MM.1S (cell line): ENCODE measurements at regions not wholly inside any gene's neighbourhood (a gene's known extent, or its start where the extent isn't known, plus 50 kb on each side); places are given as distances from the start of the nearest gene placed in this dataset.
A peak's percentile ranks its signal among the peaks of the same experiment; 100 is the strongest.

Source experiments
- DNase-seq: peaks from one replicate; pipeline ENCODE4 v3.0.0-alpha.2; 2015
- H2AFZ ChIP-seq: fragments of 300-600 bp; sonication (generic); 2 replicates; pipeline ENCODE4 v1.6.0; 2016; ENCODE audit warnings: antibody characterized with exemption, low read length
- H3F3A ChIP-seq: fragments of 300-600 bp; sonication (generic); 2 replicates; pipeline ENCODE4 v1.6.1; 2016; ENCODE audit warnings: mild to moderate bottlenecking, antibody characterized with exemption, low read length, moderate library complexity, mixed read lengths; ENCODE audit not compliant: insufficient read depth
- H3K27ac ChIP-seq: fragments of 300-600 bp; sonication (generic); 2 replicates; pipeline ENCODE4 v1.5.1; 2016; ENCODE audit warnings: mild to moderate bottlenecking, low read length
- H3K27me3 ChIP-seq: fragments of 300-600 bp; sonication (generic); replicated peaks from 2 replicates; pipeline ENCODE4 v1.6.0; 2016; ENCODE audit warnings: low read length; ENCODE audit not compliant: insufficient read depth
- H3K36me3 ChIP-seq: fragments of 300-600 bp; sonication (generic); replicated peaks from 2 replicates; pipeline ENCODE4 v1.6.1; 2016; ENCODE audit warnings: mild to moderate bottlenecking, low read length, mixed read lengths; ENCODE audit not compliant: insufficient read depth
- H3K4me1 ChIP-seq: fragments of 300-600 bp; sonication (generic); 2 replicates; pipeline ENCODE4 v1.6.1; 2016; ENCODE audit warnings: low read length, mixed read lengths
- H3K4me2 ChIP-seq: fragments of 300-600 bp; sonication (generic); 2 replicates; pipeline ENCODE4 v1.6.0; 2016; ENCODE audit warnings: low read depth, low read length
- H3K4me3 ChIP-seq: fragments of 300-600 bp; sonication (generic); 2 replicates; pipeline ENCODE4 v1.5.1; 2016; ENCODE audit warnings: low read length, mixed read lengths
- H3K79me2 ChIP-seq: fragments of 300-600 bp; sonication (generic); 2 replicates; pipeline ENCODE4 v1.6.1; 2016; ENCODE audit warnings: mixed run types, low read length, mixed read lengths
- H3K9ac ChIP-seq: fragments of 300-600 bp; sonication (generic); 2 replicates; pipeline ENCODE4 v1.6.1; 2016; ENCODE audit warnings: low read length, mixed read lengths
- H3K9me2 ChIP-seq: fragments of 300-600 bp; sonication (generic); replicated peaks from 2 replicates; pipeline ENCODE4 v1.6.1; 2016; ENCODE audit warnings: mild to moderate bottlenecking, low read length, mixed read lengths; ENCODE audit not compliant: insufficient read depth
- H3K9me3 ChIP-seq: fragments of 300-600 bp; sonication (generic); replicated peaks from 2 replicates; pipeline ENCODE4 v1.6.1; 2016; ENCODE audit warnings: mild to moderate bottlenecking, low read length, mixed read lengths; ENCODE audit not compliant: insufficient read depth
- H4K20me1 ChIP-seq: fragments of 300-600 bp; sonication (generic); 2 replicates; pipeline ENCODE4 v1.6.1; 2016; ENCODE audit warnings: mild to moderate bottlenecking, low read length, moderate library complexity, mixed read lengths; ENCODE audit not compliant: insufficient read depth
- EZH2 ChIP-seq: fragments of 300-600 bp; sonication (generic); optimal IDR thresholded peaks from 2 replicates; pipeline ENCODE3; 2017; ENCODE audit warnings: low read depth, mild to moderate bottlenecking, antibody characterized with exemption, low read length, mixed read lengths
- EZH2phosphoT487 ChIP-seq: fragments of 300-600 bp; sonication (generic); IDR thresholded peaks from 2 replicates; pipeline ENCODE4 v1.6.1; 2018; ENCODE audit warnings: antibody characterized with exemption, low read length
- TF ChIP-seq, protein P1 (sequence below): fragments of 300-600 bp; sonication (generic); IDR thresholded peaks from 2 replicates; pipeline ENCODE4 v1.5.1; 2016; ENCODE audit warnings: antibody characterized with exemption, low read length, mixed read lengths

GRCh38 chr7:66493235-66494205 is 135.2 kb upstream of the KCTD7 start:
- peak; percentile 97 for DNase-seq
- peak overlapping the region; percentile 74 for H3K4me2 ChIP-seq
- H3K9ac ChIP-seq: peak overlapping the region; percentile 73
- H3K27ac ChIP-seq: peak overlapping the region; percentile 51; the same call in 1 of the 2 replicates
- no peaks in the 10 kb centered on the region for H3K9me3 ChIP-seq
- H3F3A ChIP-seq: no peaks in the 10 kb centered on the region
- H3K4me3 ChIP-seq: peak overlapping the region; percentile 73
- H3K36me3 ChIP-seq: no peaks in the 10 kb centered on the region
- no peaks in the 10 kb centered on the region for H3K9me2 ChIP-seq
- no peaks in the 10 kb centered on the region for H3K27me3 ChIP-seq
- H2AFZ ChIP-seq: peak overlapping the region; percentile 67
- no peaks in the 10 kb centered on the region for H3K79me2 ChIP-seq
- H3K4me1 ChIP-seq: no peaks in the 10 kb centered on the region
- H4K20me1 ChIP-seq: no peaks in the 10 kb centered on the region
- no peak for TF ChIP-seq EZH2phosphoT487
- TF ChIP-seq, protein P1, sequence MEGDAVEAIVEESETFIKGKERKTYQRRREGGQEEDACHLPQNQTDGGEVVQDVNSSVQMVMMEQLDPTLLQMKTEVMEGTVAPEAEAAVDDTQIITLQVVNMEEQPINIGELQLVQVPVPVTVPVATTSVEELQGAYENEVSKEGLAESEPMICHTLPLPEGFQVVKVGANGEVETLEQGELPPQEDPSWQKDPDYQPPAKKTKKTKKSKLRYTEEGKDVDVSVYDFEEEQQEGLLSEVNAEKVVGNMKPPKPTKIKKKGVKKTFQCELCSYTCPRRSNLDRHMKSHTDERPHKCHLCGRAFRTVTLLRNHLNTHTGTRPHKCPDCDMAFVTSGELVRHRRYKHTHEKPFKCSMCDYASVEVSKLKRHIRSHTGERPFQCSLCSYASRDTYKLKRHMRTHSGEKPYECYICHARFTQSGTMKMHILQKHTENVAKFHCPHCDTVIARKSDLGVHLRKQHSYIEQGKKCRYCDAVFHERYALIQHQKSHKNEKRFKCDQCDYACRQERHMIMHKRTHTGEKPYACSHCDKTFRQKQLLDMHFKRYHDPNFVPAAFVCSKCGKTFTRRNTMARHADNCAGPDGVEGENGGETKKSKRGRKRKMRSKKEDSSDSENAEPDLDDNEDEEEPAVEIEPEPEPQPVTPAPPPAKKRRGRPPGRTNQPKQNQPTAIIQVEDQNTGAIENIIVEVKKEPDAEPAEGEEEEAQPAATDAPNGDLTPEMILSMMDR: peak; percentile 28; the same call in 1 of the 2 replicates

DNA sequence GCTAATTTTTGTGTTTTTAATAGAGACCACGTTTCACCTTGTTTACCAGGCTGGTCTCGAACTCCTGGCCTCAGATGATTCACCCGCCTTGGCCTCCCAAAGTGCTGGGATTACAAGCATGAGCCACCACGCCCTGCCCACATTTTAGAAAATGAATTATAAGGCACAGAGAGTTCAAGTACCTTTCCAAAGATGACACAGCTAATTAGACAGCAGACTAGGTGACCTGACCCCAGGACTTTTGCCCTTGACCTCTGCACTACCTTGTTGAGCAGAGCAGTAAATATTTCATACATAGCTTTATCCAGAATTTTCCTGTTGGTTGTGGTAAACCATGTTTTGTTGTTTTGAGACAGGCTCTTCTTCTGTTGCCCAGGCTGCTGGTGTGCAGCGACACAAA is 131.3 kb upstream of the KCTD7 start:
- no peaks in the 10 kb centered on the region for H3K9me3 ChIP-seq
- no peaks in the 10 kb centered on the region for H4K20me1 ChIP-seq
- H2AFZ ChIP-seq: no peak overlapping the region
- H3K9ac ChIP-seq: no peak overlapping the region
- TF ChIP-seq EZH2 (no peak), EZH2phosphoT487 (no peak)
- TF ChIP-seq, protein P1: no peak
- H3K4me2 ChIP-seq: no peak overlapping the region
- DNase-seq: no peak
- no peaks in the 10 kb centered on the region for H3K36me3 ChIP-seq
- no peaks in the 10 kb centered on the region for H3K79me2 ChIP-seq
- no peaks in the 10 kb centered on the region for H3F3A ChIP-seq
- no peaks in the 10 kb centered on the region for H3K9me2 ChIP-seq
- no peak overlapping the region for H3K27ac ChIP-seq
- no peaks in the 10 kb centered on the region for H3K27me3 ChIP-seq
- no peaks in the 10 kb centered on the region for H3K4me1 ChIP-seq
- no peak overlapping the region for H3K4me3 ChIP-seq

DNA sequence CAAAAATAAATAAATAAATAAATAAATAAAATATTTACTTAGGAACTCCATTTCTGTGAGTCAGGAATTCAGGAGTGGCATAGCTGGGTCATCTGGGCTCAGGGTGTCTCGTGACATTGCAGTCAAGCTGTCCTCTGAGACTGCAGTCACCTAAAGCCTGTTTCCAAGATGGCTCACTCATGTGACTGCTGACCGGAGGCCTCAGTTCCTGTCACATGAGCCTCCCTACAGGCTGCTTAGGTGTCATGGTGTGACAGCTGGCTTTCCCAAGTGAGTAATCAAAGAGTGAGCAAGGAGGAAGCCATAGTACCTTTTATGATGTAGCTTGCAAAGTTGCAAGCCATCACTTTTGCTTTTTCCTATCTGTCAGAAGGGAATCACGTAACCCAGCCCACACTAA is 128.6 kb upstream of the KCTD7 start:
- no peaks in the 10 kb centered on the region for H3F3A ChIP-seq
- H3K9me3 ChIP-seq: no peaks in the 10 kb centered on the region
- TF ChIP-seq EZH2phosphoT487: no peak
- TF ChIP-seq EZH2: no peak
- TF ChIP-seq, protein P1: no peak
- H3K9ac ChIP-seq: no peak overlapping the region
- no peak overlapping the region for H3K27ac ChIP-seq
- no peaks in the 10 kb centered on the region for H4K20me1 ChIP-seq
- H3K9me2 ChIP-seq: no peaks in the 10 kb centered on the region
- H3K4me2 ChIP-seq: no peak overlapping the region
- DNase-seq: no peak
- no peaks in the 10 kb centered on the region for H3K27me3 ChIP-seq
- H2AFZ ChIP-seq: no peak overlapping the region
- H3K36me3 ChIP-seq: no peaks in the 10 kb centered on the region
- H3K79me2 ChIP-seq: no peaks in the 10 kb centered on the region
- H3K4me1 ChIP-seq: no peaks in the 10 kb centered on the region
- H3K4me3 ChIP-seq: no peak overlapping the region
